ENCODE measurements at regions not wholly inside any gene's neighbourhood (a gene's known extent, or its start where the extent isn't known, plus 50 kb on each side); places are given as distances from the start of the nearest gene placed in this dataset.

DNA sequence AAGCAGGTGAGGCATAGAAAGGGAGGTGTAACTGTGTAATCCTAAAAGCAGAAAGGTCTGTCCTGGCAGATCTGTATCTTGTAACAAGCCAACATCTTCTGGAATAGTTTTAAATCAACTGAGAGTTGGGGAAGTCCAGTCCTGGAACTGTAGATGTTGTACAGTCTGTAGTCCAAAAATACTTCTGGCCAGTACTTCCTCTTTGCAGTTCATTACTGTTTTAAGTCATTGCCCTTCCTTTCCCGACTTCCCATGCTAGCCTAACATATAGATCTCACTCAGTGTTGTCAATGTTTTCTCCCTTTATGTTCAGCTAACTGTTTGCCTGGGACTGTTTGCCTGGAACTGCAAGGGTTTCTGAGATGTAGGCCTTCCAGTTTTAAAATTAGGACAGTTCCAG, 168.5 kb upstream of the ISL1 start:
- no peak for TF ChIP-seq POLR2A (IDR thresholded peaks at IDR 0.05; ENCODE audit: low read depth, low read length)
- no peak for TF ChIP-seq CTCF (IDR thresholded peaks at IDR 0.05; ENCODE audit: extremely low read depth in 1 of 2, insufficient read depth in 1 of 2, low read depth in 1 of 2, low read length in 2 of 2)
- TF ChIP-seq POLR2AphosphoS5 (IDR thresholded peaks at IDR 0.05; ENCODE audit: insufficient read depth, low read depth, low read length): no peak
- no peak for TF ChIP-seq MYC (IDR thresholded peaks at IDR 0.05; ENCODE audit: low read depth, low read length)
- no peak for TF ChIP-seq FOS (IDR thresholded peaks at IDR 0.05; ENCODE audit: borderline replicate concordance, insufficient read depth, low read length)
- no peak for TF ChIP-seq MAX (IDR thresholded peaks at IDR 0.05; ENCODE audit: insufficient read depth, insufficient read length)
- TF ChIP-seq EZH2 (IDR thresholded peaks at IDR 0.05; ENCODE audit: borderline replicate concordance, low read depth, low read length, severe bottlenecking): no peak
- no peak for TF ChIP-seq JUN (IDR thresholded peaks at IDR 0.05; ENCODE audit: borderline replicate concordance, insufficient read depth, insufficient read length, low read depth)

Measured in endothelial cell of umbilical vein (primary cell).